Neural cell (in vitro differentiated cells): ENCODE measurements at regions not wholly inside any gene's neighbourhood (a gene's known extent, or its start where the extent isn't known, plus 50 kb on each side); places are given as distances from the start of the nearest gene placed in this dataset.

Experiments
- H2AFZ ChIP-seq: fragments of 200-600, 300-800 bp; sonication (generic), shearing (Covaris generic); 2 replicates; pipeline ENCODE4 v1.6.0; 2014; ENCODE audit warnings: low read depth, mild to moderate bottlenecking, antibody characterized with exemption, low read length, moderate library complexity
- H3F3A ChIP-seq: fragments of 200-600 bp; shearing (Covaris generic); 2 replicates; pipeline ENCODE4 v1.6.1; 2016; ENCODE audit warnings: mild to moderate bottlenecking, moderate library complexity, mixed read lengths, antibody characterized with exemption, low read length; ENCODE audit not compliant: insufficient read depth, poor library complexity, severe bottlenecking
- H3K27ac ChIP-seq: fragments of 200-600, 300-800 bp; sonication (generic), shearing (Covaris generic); 2 replicates; pipeline ENCODE4 v1.5.1; 2014; ENCODE audit warnings: mild to moderate bottlenecking, low read length, moderate library complexity
- H3K27me3 ChIP-seq: fragments of 300-800, 200-600 bp; sonication (generic), shearing (Covaris generic); 2 replicates; pipeline ENCODE4 v1.6.0; 2014; ENCODE audit warnings: mild to moderate bottlenecking, low read depth, low read length, moderate library complexity; ENCODE audit not compliant: insufficient read depth
- H3K36me3 ChIP-seq: fragments of 300-800, 200-600 bp; sonication (generic), shearing (Covaris generic); 2 replicates; pipeline ENCODE4 v1.5.1; 2014; ENCODE audit warnings: mild to moderate bottlenecking, antibody characterized with exemption, low read length, moderate library complexity; ENCODE audit not compliant: insufficient read depth
- H3K4me2 ChIP-seq: fragments of 300-800, 200-600 bp; sonication (generic), shearing (Covaris generic); 2 replicates; pipeline ENCODE4 v1.6.0; 2014; ENCODE audit warnings: mild to moderate bottlenecking, low read length
- H3K4me3 ChIP-seq: fragments of 300-800, 200-600 bp; sonication (generic), shearing (Covaris generic); 2 replicates; pipeline ENCODE4 v1.5.1; 2014; ENCODE audit warnings: mild to moderate bottlenecking, low read length, moderate library complexity
- H3K79me2 ChIP-seq: fragments of 200-600 bp; shearing (Covaris generic); replicated peaks from 2 replicates; pipeline ENCODE4 v1.6.0; 2014; ENCODE audit warnings: mild to moderate bottlenecking, low read length, moderate library complexity; ENCODE audit not compliant: insufficient read depth
- H3K9ac ChIP-seq: fragments of 300-800, 200-600 bp; sonication (generic), shearing (Covaris generic); 2 replicates; pipeline ENCODE4 v1.6.1; 2016; ENCODE audit warnings: mild to moderate bottlenecking, low read length, mixed read lengths
- H3K9me2 ChIP-seq: fragments of 200-600 bp; shearing (Covaris generic); 2 replicates; pipeline ENCODE4 v1.6.1; 2016; ENCODE audit warnings: mild to moderate bottlenecking, low read length, mixed read lengths; ENCODE audit not compliant: insufficient read depth
- H3K9me3 ChIP-seq: fragments of 200-600, 300-800 bp; sonication (generic), shearing (Covaris generic); 2 replicates; pipeline ENCODE4 v1.6.1; 2016; ENCODE audit warnings: mild to moderate bottlenecking, mixed run types, low read length, moderate library complexity, mixed read lengths
- H4K20me1 ChIP-seq: fragments of 200-600 bp; shearing (Covaris generic); 2 replicates; pipeline ENCODE4 v1.6.1; 2016; ENCODE audit warnings: mild to moderate bottlenecking, mixed run types; ENCODE audit not compliant: insufficient read depth
- CTCF ChIP-seq: fragments of 450-650 bp; IDR thresholded peaks from 2 replicates; pipeline ENCODE4 v1.5.1; 2014; ENCODE audit warnings: antibody characterized with exemption, mild to moderate bottlenecking, moderate library complexity; ENCODE audit not compliant: poor library complexity, severe bottlenecking
- EP300 ChIP-seq: fragments of 450-650 bp; conservative IDR thresholded peaks from 2 replicates; pipeline ENCODE4 v1.6.1; 2014; ENCODE audit warnings: antibody characterized with exemption, mild to moderate bottlenecking, moderate library complexity; ENCODE audit not compliant: poor library complexity, severe bottlenecking
- EZH2 ChIP-seq: fragments of 200-600, 300-800 bp; shearing (Covaris generic), sonication (generic); IDR thresholded peaks from 2 replicates; pipeline ENCODE4 v1.6.1; 2014; ENCODE audit warnings: antibody characterized with exemption, low read length, borderline replicate concordance, mild to moderate bottlenecking; ENCODE audit not compliant: insufficient read depth, poor library complexity, severe bottlenecking
- MXI1 ChIP-seq: fragments of 450-650 bp; conservative IDR thresholded peaks from 2 replicates; pipeline ENCODE4 v1.6.1; 2014; ENCODE audit warnings: antibody characterized with exemption, mild to moderate bottlenecking; ENCODE audit not compliant: poor library complexity, severe bottlenecking
- POLR2AphosphoS5 ChIP-seq: IDR thresholded peaks from 2 replicates; pipeline ENCODE4 v1.6.1; 2012
- RAD21 ChIP-seq: fragments of 450-650 bp; conservative IDR thresholded peaks from 2 replicates; pipeline ENCODE4 v1.6.1; 2014; ENCODE audit warnings: antibody characterized with exemption, mild to moderate bottlenecking, moderate library complexity
- REST ChIP-seq: IDR thresholded peaks from 2 replicates; pipeline ENCODE4 v1.6.1; 2012; ENCODE audit warnings: borderline replicate concordance
- SMC3 ChIP-seq: fragments of 450-650 bp; conservative IDR thresholded peaks from 2 replicates; pipeline ENCODE4 v1.6.1; 2014; ENCODE audit warnings: antibody characterized with exemption, mild to moderate bottlenecking, moderate library complexity; ENCODE audit not compliant: poor library complexity
- TAF1 ChIP-seq: IDR thresholded peaks from 2 replicates; pipeline ENCODE4 v1.6.1; 2012; ENCODE audit warnings: low read depth

DNA sequence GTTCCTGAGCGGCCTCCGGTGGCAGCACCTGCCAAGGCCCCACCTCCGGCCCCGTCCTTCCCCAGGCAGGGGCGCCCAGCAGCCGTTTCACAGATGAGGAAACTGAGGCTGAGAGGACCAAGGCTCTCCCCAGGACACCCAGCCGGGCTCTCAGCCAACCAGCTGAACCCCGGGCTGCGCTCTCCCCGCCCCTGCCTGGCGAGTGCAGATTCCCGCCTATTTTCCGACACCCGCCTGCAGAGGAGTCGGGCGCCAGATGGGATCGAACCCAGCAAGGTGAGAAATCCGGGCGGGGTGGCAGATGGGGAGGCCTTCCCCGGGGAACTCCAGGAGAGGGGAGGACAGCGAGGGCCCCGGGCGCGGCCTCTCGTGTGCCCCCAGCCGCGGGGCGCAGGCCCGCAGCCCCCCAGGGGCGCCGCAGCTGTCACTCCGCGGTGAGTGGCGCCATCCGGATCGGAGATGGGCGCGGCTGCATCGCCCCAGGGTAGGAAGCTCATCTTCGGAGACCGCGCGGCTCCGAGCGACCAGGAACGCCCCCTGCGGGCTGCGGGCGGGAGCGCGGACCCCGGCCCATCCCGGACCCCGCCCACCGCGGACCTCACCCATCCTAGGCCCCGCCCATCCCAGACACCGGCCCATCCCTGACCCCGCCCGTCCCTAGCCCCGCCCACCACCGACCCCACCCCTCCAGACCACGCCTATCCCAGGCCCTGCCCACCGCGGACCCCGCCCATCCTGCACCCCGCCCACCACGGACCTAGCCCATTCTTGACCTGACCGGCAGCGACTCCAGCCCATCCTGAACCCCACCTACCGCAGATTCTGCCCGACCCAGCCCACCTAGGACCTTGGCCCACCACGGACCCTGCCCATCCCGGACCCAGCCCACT is 90.3 kb downstream of the MICALL2 start:
- peaks cover 26% of the 10 kb centered on the region for H3K27me3 ChIP-seq
- H3F3A ChIP-seq = no peaks in the 10 kb centered on the region
- no peaks in the 10 kb centered on the region for H3K9me3 ChIP-seq
- H3K79me2 ChIP-seq = no peaks in the 10 kb centered on the region
- no peak overlapping the region for H3K27ac ChIP-seq
- H3K9me2 ChIP-seq = no peaks in the 10 kb centered on the region
- peak overlapping the region; percentile 45 for H3K4me3 ChIP-seq
- TF ChIP-seq POLR2AphosphoS5 (no peak), RAD21 (peak; percentile 34), MXI1 (no peak), SMC3 (no peak), CTCF (peak; percentile 50), TAF1 (no peak), EZH2 (no peak), EP300 (no peak), REST (no peak)
- H3K36me3 ChIP-seq = no peaks in the 10 kb centered on the region
- H3K9ac ChIP-seq = no peak overlapping the region
- no peak overlapping the region for H2AFZ ChIP-seq
- H3K4me2 ChIP-seq = no peak overlapping the region
- H4K20me1 ChIP-seq = no peaks in the 10 kb centered on the region

- H3K9me2 ChIP-seq = no peaks in the 10 kb centered on the region
- H3K36me3 ChIP-seq = no peaks in the 10 kb centered on the region
- no peak overlapping the region for H3K27ac ChIP-seq
- no peak overlapping the region for H3K9ac ChIP-seq
- H4K20me1 ChIP-seq = no peaks in the 10 kb centered on the region
- no peak overlapping the region for H3K4me3 ChIP-seq
- no peaks in the 10 kb centered on the region for H3K79me2 ChIP-seq
- no peak overlapping the region for H3K4me2 ChIP-seq
- H3K9me3 ChIP-seq = no peaks in the 10 kb centered on the region
- no peak overlapping the region for H2AFZ ChIP-seq
- no peaks in the 10 kb centered on the region for H3F3A ChIP-seq
- H3K27me3 ChIP-seq = peaks cover 26% of the 10 kb centered on the region
- TF ChIP-seq EP300 = no peak
- no peak for TF ChIP-seq POLR2AphosphoS5
- TF ChIP-seq REST = no peak
- no peak for TF ChIP-seq SMC3
- no peak for TF ChIP-seq RAD21
- no peak for TF ChIP-seq EZH2
- TF ChIP-seq MXI1 = no peak
- TF ChIP-seq CTCF = no peak
- no peak for TF ChIP-seq TAF1
These were observed 89.2 kb downstream of the MICALL2 start for GRCh38 chr7:1369916-1370657.
